Hematopoietic multipotent progenitor cell (in vitro differentiated cells): ENCODE measurements at regions not wholly inside any gene's neighbourhood (a gene's known extent, or its start where the extent isn't known, plus 50 kb on each side); places are given as distances from the start of the nearest gene placed in this dataset.
"Not testable (repeated sequence)": the region's sequence is repeated elsewhere in the genome, so short reads cannot be mapped to it uniquely, and the experiment has no call there.

Experiments used
- DNase-seq, 3 donors: peaks; one replicate each; pipeline ENCODE4 v3.0.0-alpha.2; 2011 to 2015; ENCODE audit warnings: low read depth in 2 of 3, low spot score in 2 of 3

- no peak for DNase-seq
Measured at GRCh38 chr3:144663456-144664436, 692.1 kb downstream of the DIPK2A start.

DNA sequence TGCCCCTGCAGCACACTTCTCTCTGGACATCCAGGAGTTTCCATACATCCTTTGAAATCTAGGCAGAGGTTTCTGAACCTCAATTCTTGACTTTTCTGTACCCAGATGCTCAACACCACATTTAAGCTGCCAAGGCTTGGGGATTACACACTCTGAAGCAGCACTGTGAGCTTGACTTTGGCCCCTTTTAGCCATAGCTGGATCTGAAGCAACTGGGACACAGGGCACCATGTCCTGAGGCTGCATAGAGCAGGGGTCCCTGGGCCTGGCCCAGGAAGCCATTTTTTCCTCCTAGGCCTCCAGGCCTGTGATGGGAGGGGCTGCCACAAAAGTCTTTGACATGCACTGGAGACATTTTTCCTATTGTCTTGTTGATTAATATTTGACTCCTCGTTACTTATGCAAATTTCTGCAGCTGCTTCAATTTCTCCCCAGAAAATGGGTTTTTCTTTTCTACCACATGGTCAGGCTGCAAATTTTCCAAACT, 694.0 kb downstream of the DIPK2A start:
- DNase-seq: no peak

DNA sequence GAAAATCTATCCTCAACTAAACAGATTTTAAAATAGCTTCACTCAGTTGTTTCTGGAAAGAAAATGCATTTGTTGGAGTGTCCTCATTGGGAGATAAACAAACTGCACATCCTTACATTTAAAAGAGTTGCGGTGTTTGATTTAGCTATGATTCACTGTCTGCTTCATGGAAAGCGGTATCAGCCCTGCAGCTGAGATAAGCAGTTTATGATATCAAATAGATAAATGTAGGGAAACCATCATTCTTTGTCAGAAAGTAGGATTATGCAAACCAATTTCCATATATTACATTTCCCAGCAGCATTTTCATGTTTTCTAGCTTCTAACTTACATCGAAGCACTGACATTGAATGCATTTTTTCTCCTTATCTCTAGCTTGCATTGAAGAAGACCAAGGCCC, 698.9 kb downstream of the DIPK2A start:
- no peak for DNase-seq

- DNase-seq: no peak
Measured at GRCh38 chr3:144677103-144677502, 705.5 kb downstream of the DIPK2A start.

DNA sequence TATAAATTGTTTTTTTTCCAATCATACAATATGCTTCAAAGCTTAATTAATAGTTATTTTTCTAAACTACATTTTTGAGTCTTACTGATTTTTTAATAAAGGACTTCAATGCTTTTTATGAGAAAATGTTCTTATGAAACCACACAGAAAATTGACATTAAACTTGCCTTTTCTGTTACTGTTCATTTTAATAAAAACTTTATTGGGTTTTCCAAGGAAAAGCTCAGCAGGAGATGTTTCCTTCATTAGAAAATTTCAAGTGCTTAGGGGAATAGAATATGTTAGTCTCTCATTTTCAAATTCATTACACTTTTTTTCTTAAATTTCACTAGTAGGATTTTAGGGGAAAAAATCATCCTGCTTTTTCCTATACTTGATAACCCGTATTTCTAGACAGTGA, 711.4 kb downstream of the DIPK2A start:
- no peak for DNase-seq

GRCh38 chr3:144687862-144688261, 716.2 kb downstream of the DIPK2A start:
- DNase-seq: no peak

GRCh38 chr3:144692488-144692887, 720.9 kb downstream of the DIPK2A start:
- DNase-seq: no peak

- no peak for DNase-seq
Measured at GRCh38 chr3:144708437-144708836, 736.8 kb downstream of the DIPK2A start.

DNA sequence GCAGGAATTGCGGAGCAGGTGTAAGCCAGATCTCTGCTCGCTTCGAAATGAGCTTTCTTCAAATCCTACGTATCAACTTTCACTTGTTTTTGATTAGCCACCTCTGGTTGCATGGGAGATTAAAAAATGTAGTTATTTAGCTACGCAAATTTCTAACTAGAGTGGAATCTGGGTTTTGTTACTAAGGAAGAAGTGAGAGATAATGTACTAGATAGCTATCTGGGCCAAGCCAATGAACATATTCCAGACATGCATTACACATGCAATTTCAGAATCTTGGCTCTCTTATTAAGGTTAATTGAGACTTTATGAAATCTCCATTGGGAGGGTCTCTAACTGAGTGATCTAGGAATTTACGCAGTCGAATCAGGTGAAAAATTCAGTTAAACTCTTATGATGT, 765.7 kb downstream of the DIPK2A start:
- DNase-seq: no peak

- peak in 2 of 3 donors; percentile 29 to 70 for DNase-seq
Measured at GRCh38 chr3:144743225-144743668, 771.6 kb downstream of the DIPK2A start.

GRCh38 chr3:144744473-144744872, 772.9 kb downstream of the DIPK2A start:
- peak in 1 of 3 donors; percentile 27 for DNase-seq

- no peak for DNase-seq
Measured at GRCh38 chr3:144746631-144747030, 775.0 kb downstream of the DIPK2A start.

GRCh38 chr3:144749536-144750253, 778.1 kb downstream of the DIPK2A start:
- not testable (repeated sequence) for DNase-seq

- no peak for DNase-seq
Measured at GRCh38 chr3:144754076-144754783, 782.6 kb downstream of the DIPK2A start.

- no peak for DNase-seq
Measured at GRCh38 chr3:144756704-144757440, 785.2 kb downstream of the DIPK2A start.

GRCh38 chr3:144760831-144761230, 789.2 kb downstream of the DIPK2A start:
- no peak for DNase-seq

DNA sequence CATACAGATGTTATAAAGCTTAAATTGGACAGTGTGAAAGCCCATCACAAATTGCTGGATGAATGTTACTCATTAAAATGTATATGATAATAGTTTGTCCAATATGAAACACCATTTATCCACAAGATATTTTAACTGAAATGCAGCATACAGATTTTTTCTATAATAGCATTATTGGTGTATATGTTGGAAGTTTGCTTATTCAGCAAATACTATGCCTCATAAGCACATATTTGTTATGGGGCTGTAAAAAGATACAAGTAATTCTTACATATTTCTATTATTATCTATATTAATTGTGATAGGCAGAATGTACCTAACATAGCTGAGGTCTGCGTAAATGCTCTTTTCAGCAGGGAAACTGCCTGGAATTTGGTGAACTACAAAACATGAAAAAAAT, 790.5 kb downstream of the DIPK2A start:
- DNase-seq: no peak

GRCh38 chr3:144763878-144764454, 792.3 kb downstream of the DIPK2A start:
- DNase-seq: no peak

DNA sequence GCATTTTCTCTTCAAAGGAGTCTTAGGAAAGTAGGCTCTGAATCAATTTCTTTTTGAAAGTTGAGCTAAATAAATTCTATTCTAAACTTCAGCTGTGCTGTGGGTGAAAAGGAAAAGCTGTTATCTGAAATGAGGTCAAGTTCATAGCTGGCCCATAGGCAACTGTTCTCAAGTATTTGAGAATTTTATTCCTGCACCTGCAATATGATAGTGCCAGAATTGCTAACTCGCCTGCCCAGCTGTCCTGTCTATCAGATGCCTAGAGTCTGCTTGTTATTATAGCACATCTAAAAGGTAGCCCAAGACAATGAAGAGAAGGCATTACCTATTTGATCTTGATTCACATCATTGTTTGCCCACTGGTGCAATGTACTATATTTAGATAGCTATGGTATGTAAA, 798.7 kb downstream of the DIPK2A start:
- DNase-seq: no peak

DNA sequence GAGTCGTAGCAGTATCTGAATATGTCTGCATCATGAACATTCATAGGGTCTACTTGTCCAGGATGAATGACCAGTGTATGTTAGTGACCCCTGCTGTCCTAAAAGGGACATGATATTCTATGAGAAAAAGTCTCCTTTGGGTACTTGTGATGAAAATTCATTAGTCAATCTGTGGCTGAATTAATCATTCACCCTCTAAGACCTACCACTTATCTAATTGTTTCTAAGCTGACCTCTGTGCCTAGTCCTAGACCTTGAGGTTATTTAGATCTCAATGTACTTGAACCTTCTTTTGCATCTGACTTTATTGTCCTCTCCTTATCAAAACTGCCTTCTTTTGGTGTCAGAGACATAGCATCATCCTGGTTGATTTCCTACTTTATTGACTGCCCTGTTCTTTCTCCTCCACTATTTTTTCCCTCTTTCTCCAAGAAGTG, 799.3 kb downstream of the DIPK2A start:
- peak in 2 of 3 donors; percentile 10 to 47 for DNase-seq
